SK-N-SH (cell line): ENCODE measurements at regions not wholly inside any gene's neighbourhood (a gene's known extent, or its start where the extent isn't known, plus 50 kb on each side); places are given as distances from the start of the nearest gene placed in this dataset.

Experiments
- CTCF ChIA-PET: fragments of 300-600, 350-600 bp; formaldehyde crosslinking; extraction: SDS; loops from one replicate; lab custom pipeline; 2021; lab: Yijun Ruan, JAX
- POLR2A ChIA-PET: fragments of 350-600 bp; sonication (Branson Sonifier 250); formaldehyde crosslinking; extraction: SDS; loops from one replicate; lab custom pipeline; 2020; ENCODE audit warnings: antibody characterized with exemption, inconsistent platforms; lab: Yijun Ruan, JAX
- DNase-seq: peaks from one replicate; pipeline ENCODE4 v3.0.0; 2012
- H2AFZ ChIP-seq: fragments of 200-600 bp; sonication (generic); 2 replicates; pipeline ENCODE4 v1.8.1; 2016; ENCODE audit warnings: antibody characterized with exemption, mild to moderate bottlenecking, low read depth
- H3F3A ChIP-seq: fragments of 200-600 bp; sonication (generic); replicated peaks from 2 replicates; pipeline ENCODE3; 2016; ENCODE audit warnings: antibody characterized with exemption, mild to moderate bottlenecking; ENCODE audit not compliant: insufficient read depth
- H3K27ac ChIP-seq, 2 experiments: fragments of 200-500 bp in 1 of 2; fragments of 200-600 bp in 1 of 2; sonication (Bioruptor generic) in 1 of 2; sonication (generic), shearing (Covaris generic) in 1 of 2; 2 replicates each; pipeline versions ENCODE4 v1.5.1 to v1.6.1; 2014 to 2016; ENCODE audit warnings: low read depth in 2 of 2, inconsistent platforms in 1 of 2, low read length in 1 of 2, mild to moderate bottlenecking in 1 of 2, mixed read lengths in 1 of 2
- H3K27me3 ChIP-seq: fragments of 200-600 bp; sonication (generic), shearing (Covaris generic); 2 replicates; pipeline ENCODE4 v1.6.1; 2016; ENCODE audit warnings: mixed run types; ENCODE audit not compliant: insufficient read depth
- H3K36me3 ChIP-seq, 2 experiments: fragments of 200-500 bp in 1 of 2; fragments of 200-600 bp in 1 of 2; sonication (Bioruptor generic) in 1 of 2; sonication (generic) in 1 of 2; replicated peaks in 1 of 2; 2 replicates each; pipeline versions ENCODE3 to v1.5.1; 2014 to 2016; ENCODE audit warnings: low read length in 1 of 2, mild to moderate bottlenecking in 1 of 2; ENCODE audit not compliant: insufficient read depth in 2 of 2, control insufficient read depth in 1 of 2
- H3K4me1 ChIP-seq, 2 experiments: fragments of 200-500 bp in 1 of 2; fragments of 200-600 bp in 1 of 2; sonication (Bioruptor generic) in 1 of 2; sonication (generic), shearing (Covaris generic) in 1 of 2; 2 replicates each; pipeline versions ENCODE4 v1.5.1 to v1.6.1; 2014 to 2016; ENCODE audit warnings: low read depth in 1 of 2, low read length in 1 of 2, mixed run types in 1 of 2; ENCODE audit not compliant: insufficient read depth in 2 of 2, control insufficient read depth in 1 of 2
- H3K4me2 ChIP-seq: fragments of 200-600 bp; sonication (generic), shearing (Covaris generic); 2 replicates; pipeline ENCODE4 v1.6.1; 2017; ENCODE audit warnings: mixed run types
- H3K4me3 ChIP-seq, 2 experiments: fragments of 200-500 bp in 1 of 2; fragments of 200-600 bp in 1 of 2; sonication (Bioruptor generic) in 1 of 2; sonication (generic), shearing (Covaris generic) in 1 of 2; 2 replicates each; pipeline versions ENCODE4 v1.5.1 to v1.8.1; 2014 to 2016; ENCODE audit warnings: low read depth in 2 of 2, inconsistent platforms in 1 of 2, low read length in 1 of 2, mild to moderate bottlenecking in 1 of 2, mixed read lengths in 1 of 2, moderate library complexity in 1 of 2
- H3K79me2 ChIP-seq: fragments of 200-600 bp; sonication (generic); 2 replicates; pipeline ENCODE4 v1.8.1; 2017; ENCODE audit warnings: mild to moderate bottlenecking; ENCODE audit not compliant: insufficient read depth
- H3K9ac ChIP-seq: fragments of 200-600 bp; sonication (generic); 2 replicates; pipeline ENCODE4 v1.6.1; 2017; ENCODE audit warnings: mixed run types
- H3K9me2 ChIP-seq: fragments of 200-600 bp; sonication (generic); 2 replicates; pipeline ENCODE4 v1.6.1; 2017; ENCODE audit warnings: mixed run types
- H3K9me3 ChIP-seq: fragments of 200-600 bp; sonication (generic); 2 replicates; pipeline ENCODE4 v1.6.1; 2017; ENCODE audit warnings: mixed run types, mild to moderate bottlenecking, moderate library complexity
- H4K20me1 ChIP-seq: fragments of 200-600 bp; sonication (generic); 2 replicates; pipeline ENCODE4 v1.6.1; 2017; ENCODE audit warnings: mild to moderate bottlenecking, mixed run types; ENCODE audit not compliant: insufficient read depth
- CTCF ChIP-seq: fragments of 200-600 bp; sonication (generic); IDR thresholded peaks from 2 replicates; pipeline ENCODE4 v1.6.1; 2017; ENCODE audit warnings: antibody characterized with exemption, mild to moderate bottlenecking, moderate library complexity
- EP300 ChIP-seq, 2 experiments: IDR thresholded peaks; 2 replicates each; pipeline versions ENCODE4 v1.4.0 to v1.6.1; 2012; ENCODE audit warnings: borderline replicate concordance in 1 of 2, low read depth in 1 of 2, low read length in 1 of 2
- EZH2phosphoT487 ChIP-seq: fragments of 200-600 bp; sonication (generic); IDR thresholded peaks from 2 replicates; pipeline ENCODE4 v1.6.1; 2017; ENCODE audit warnings: low read depth, mixed run types, mild to moderate bottlenecking, antibody characterized with exemption, moderate library complexity, borderline replicate concordance
- FOXJ3 ChIP-seq: sonication (generic); formaldehyde crosslinking; IDR thresholded peaks from 2 replicates; pipeline ENCODE4 v1.5.1; 2020; ENCODE audit warnings: mild to moderate bottlenecking, missing genetic modification reagents
- GABPA ChIP-seq: IDR thresholded peaks from 2 replicates; pipeline ENCODE4 v1.4.0; 2012; ENCODE audit warnings: low read depth, mild to moderate bottlenecking
- GATA2 ChIP-seq: sonication (generic); formaldehyde crosslinking; IDR thresholded peaks from 2 replicates; pipeline ENCODE4 v1.5.0; 2020; ENCODE audit warnings: mild to moderate bottlenecking, missing genetic modification reagents
- JUND ChIP-seq: IDR thresholded peaks from 2 replicates; pipeline ENCODE4 v1.4.0; 2012
- MAX ChIP-seq: IDR thresholded peaks from 2 replicates; pipeline ENCODE4 v1.4.0; 2012; ENCODE audit warnings: low read depth
- MXI1 ChIP-seq: IDR thresholded peaks from 2 replicates; pipeline ENCODE4 v1.6.1; 2012; ENCODE audit warnings: mild to moderate bottlenecking, low read depth, low read length, improper control_type of control experiment
- POLR2AphosphoS5 ChIP-seq: IDR thresholded peaks from 2 replicates; pipeline ENCODE4 v1.6.1; 2012; ENCODE audit warnings: low read depth, low read length
- RCOR1 ChIP-seq: fragments of 150-350 bp; IDR thresholded peaks from 2 replicates; pipeline ENCODE4 v1.6.1; 2017; ENCODE audit warnings: antibody characterized with exemption, low read length
- RXRA ChIP-seq: IDR thresholded peaks from 2 replicates; pipeline ENCODE4 v1.4.0; 2012; ENCODE audit warnings: low read depth, mild to moderate bottlenecking, borderline replicate concordance
- SIN3A ChIP-seq: IDR thresholded peaks from 2 replicates; pipeline ENCODE4 v1.6.1; 2012; ENCODE audit warnings: low read depth, mild to moderate bottlenecking, low read length, moderate library complexity, borderline replicate concordance
- SMC3 ChIP-seq: IDR thresholded peaks from 2 replicates; pipeline ENCODE4 v1.6.1; 2012; ENCODE audit warnings: low read depth, low read length, improper control_type of control experiment
- TCF12 ChIP-seq: IDR thresholded peaks from 2 replicates; pipeline ENCODE4 v1.4.0; 2012
- TEAD4 ChIP-seq: IDR thresholded peaks from 2 replicates; pipeline ENCODE4 v1.4.0; 2012; ENCODE audit warnings: mild to moderate bottlenecking, borderline replicate concordance; ENCODE audit not compliant: insufficient read depth
- YY1 ChIP-seq: IDR thresholded peaks from 2 replicates; pipeline ENCODE4 v1.4.0; 2012; ENCODE audit warnings: low read depth, mild to moderate bottlenecking
- ZBTB33 ChIP-seq: IDR thresholded peaks from 2 replicates; pipeline ENCODE4 v1.4.0; 2012; ENCODE audit warnings: low read depth, borderline replicate concordance
- WGBS: methylation state at CpG from one replicate; pipeline ENCODE4 v1.1.6; 2017; ENCODE audit warnings: low lambda C conversion rate; 5-methylcytosine and 5-hydroxymethylcytosine counted together

GRCh38 chr1:195915826-195916225 is 692.4 kb downstream of the KCNT2 start:
- no peak overlapping the region for H3K4me2 ChIP-seq

GRCh38 chr1:195909061-195909460 is 699.2 kb downstream of the KCNT2 start:
- Histone ChIP-seq H3K9me3 (no peaks in the 10 kb centered on the region), H3K79me2 (no peaks in the 10 kb centered on the region), H3K9ac (no peak overlapping the region), H3K27me3 (no peaks in the 10 kb centered on the region), H3K27ac (no peak overlapping the region), H4K20me1 (no peaks in the 10 kb centered on the region), H3K36me3 (no peaks in the 10 kb centered on the region), H2AFZ (no peak overlapping the region), H3K4me1 (no peaks in the 10 kb centered on the region), H3K4me2 (no peak overlapping the region), H3K4me3 (no peak overlapping the region), H3K9me2 (no peaks in the 10 kb centered on the region), H3F3A (no peaks in the 10 kb centered on the region)
- POLR2A ChIA-PET, result no interaction called here
- 87% methylated on average over 6 of the region's 6 CpGs for WGBS
- TF ChIP-seq EZH2phosphoT487 (no peak), YY1 (no peak), TEAD4 (no peak), CTCF (no peak), MAX (no peak), GATA2 (CRISPR knock-in tag) (no peak), GABPA (no peak), RCOR1 (no peak), FOXJ3 (CRISPR knock-in tag) (no peak), JUND (no peak), TCF12 (no peak), MXI1 (no peak), RXRA (no peak), POLR2AphosphoS5 (no peak), ZBTB33 (no peak), SIN3A (no peak), SMC3 (no peak), EP300 (IDR thresholded peaks at IDR 0.05; ENCODE audit: borderline replicate concordance in 1 of 2, low read depth in 1 of 2, low read length in 1 of 2) (no peak)
- DNase-seq, result no peak
- CTCF ChIA-PET, result interaction anchor here (0.7 kb wide), 1 partner anchor 23 kb away, joined by 3 read pairs; no protein-coding TSS in a partner anchor

More at GRCh38 chr1:195915826-195916225, 692.4 kb downstream of the KCNT2 start:
- Histone ChIP-seq H3K79me2 (no peaks in the 10 kb centered on the region), H2AFZ (no peak overlapping the region), H3K36me3 (no peaks in the 10 kb centered on the region), H3K27me3 (no peaks in the 10 kb centered on the region), H3K9ac (no peak overlapping the region), H3K4me1 (no peaks in the 10 kb centered on the region), H3K9me3 (no peaks in the 10 kb centered on the region), H3K27ac (no peak overlapping the region), H3K9me2 (no peaks in the 10 kb centered on the region), H3K4me3 (no peak overlapping the region), H4K20me1 (no peaks in the 10 kb centered on the region), H3F3A (no peaks in the 10 kb centered on the region)
- DNase-seq, result no peak
- TF ChIP-seq MAX, result no peak
- WGBS, result 38% methylated on average over 1 of the region's 1 CpG
- ChIA-PET POLR2A (no interaction called here), CTCF (no interaction called here)
